Hypothalamus (tissue), 51 donors: ENCODE measurements at regions not wholly inside any gene's neighbourhood (a gene's known extent, or its start where the extent isn't known, plus 50 kb on each side); places are given as distances from the start of the nearest gene placed in this dataset.

Experiments used
- DNase-seq, 51 donors: peaks; one replicate each; lab custom pipeline; 2025; lab: John Stamatoyannopoulos, UW

DNA sequence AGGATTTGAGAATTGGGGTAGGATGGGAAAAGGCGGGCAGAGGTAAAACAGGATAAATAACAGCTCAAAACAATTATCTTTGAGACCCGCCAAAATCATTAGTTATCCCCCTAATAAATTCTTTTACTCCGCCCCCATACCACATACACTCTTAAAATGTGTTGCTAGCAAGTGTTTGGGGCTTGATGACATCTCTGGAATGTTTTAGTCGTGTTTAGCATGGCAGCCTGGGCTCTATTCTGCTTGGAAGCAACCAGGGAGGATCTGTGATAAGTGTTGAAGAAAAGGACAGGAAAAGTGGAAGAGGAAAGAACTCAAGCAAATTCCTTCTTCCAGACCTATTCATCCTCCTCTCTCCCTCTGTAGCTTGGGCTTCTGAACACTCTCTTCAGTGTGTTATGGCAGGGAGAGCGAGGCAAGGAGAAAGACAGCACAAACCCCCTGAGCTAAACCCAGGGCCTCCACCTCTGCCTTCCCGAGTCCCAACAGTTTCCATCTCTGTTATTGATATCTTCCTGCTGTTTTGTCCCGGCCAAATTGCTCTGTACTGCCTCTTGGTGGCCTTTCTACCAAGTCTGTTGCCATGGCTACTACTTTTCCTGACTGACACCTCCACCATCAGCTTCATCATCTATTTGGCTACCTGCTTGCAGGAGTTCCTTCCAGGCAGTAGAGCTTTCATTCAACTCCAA, 135.8 kb downstream of the RPL22L1 start:
- no peak for DNase-seq

DNA sequence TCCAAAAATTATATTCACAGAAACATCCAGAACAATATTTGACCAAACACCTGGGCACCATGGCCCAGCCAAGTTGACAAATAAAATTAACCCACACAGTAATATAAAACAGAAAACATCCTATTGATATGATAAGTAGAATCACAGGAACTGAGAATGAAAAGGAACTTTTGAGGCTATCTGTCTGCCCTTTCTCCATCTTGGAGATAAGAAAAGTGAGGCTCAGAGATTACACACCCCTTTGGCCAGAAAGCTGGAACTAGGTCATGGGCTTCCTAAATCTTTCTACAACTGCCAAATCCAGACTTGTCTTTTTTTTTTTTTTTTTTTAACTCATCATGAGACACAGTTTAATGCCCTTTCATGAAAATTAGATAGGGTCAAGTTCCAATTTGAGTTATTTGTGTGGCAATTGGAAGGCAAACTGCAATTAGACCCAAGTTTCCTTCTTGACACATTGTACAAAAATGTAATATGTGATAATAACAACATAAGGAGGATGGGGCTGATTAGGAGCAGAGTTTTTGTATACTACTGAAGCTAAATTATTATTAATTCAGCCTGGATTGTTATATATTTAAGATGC, 137.2 kb downstream of the RPL22L1 start:
- no peak for DNase-seq

DNA sequence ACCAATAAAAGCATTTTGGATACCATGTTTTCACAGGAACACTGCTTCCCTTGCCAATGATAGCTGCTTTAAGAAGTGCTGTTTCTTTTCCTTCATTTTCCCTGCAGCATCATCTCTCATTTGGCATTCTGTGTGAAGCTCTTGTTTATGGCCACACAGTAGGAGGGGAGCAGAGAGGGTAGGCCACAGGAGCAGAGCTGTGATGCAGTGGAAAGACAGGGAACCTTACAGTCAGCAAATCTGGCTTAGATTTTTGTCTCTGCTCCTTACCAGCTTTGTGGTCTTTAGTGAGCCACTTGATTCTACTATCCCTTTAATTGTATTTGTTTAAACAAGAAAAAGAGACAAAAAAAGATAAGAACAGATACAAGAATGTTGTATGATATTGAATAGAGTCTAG, 138.7 kb downstream of the RPL22L1 start:
- no peak for DNase-seq

DNA sequence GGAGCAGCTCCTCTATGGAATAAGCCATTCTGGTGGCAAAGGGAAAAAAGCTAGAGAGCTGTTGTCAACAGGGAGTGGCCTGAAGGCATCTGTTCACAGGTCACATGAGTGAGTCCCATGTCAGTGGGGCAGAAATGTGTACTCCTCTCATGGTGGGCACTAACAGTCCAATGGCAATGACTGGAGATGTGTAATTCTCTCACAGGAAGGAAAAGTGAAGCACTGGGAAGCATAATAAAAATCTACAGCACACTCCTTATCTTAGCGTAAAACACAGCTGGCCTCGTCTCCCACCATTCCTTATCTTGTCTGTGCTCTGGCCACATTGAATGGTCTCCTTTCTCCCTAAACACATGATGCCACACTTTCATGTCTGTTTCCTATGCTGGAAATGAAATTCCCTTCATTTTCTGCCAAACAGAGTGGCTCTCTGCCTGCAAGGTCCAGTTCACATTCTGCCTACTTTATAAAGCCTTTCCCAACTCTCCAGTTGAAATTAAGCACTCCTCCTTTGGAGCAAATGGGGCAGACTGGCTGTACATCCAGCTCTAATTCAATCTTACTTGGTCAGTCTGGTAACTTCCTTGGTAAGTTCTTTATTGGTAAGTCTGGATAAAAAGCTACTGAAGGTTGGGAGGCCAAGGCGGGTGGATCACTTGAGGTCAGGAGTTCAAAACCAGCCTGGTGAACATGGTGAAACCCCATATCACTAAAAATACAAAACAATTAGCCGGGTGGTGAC, 139.8 kb downstream of the RPL22L1 start:
- no peak for DNase-seq

DNA sequence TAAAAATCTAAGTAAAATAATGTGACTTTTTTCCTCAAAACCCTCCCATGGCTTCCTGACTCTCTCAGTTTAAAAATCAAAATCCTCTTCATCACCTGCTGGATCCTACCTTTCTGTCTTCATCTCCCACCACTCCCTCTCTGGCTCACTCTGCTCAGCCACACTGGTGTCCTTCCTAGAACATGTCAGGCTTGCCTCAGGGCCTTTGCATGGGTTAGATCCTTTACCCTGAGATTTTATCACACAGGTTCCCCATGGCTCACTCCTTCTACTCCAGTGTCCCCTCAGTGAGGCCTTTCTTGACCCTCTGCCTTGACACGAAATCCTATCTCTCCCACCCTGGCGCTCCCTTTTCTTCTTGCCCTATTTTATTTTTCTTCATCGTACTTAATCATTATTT, 141.8 kb downstream of the RPL22L1 start:
- no peak for DNase-seq

DNA sequence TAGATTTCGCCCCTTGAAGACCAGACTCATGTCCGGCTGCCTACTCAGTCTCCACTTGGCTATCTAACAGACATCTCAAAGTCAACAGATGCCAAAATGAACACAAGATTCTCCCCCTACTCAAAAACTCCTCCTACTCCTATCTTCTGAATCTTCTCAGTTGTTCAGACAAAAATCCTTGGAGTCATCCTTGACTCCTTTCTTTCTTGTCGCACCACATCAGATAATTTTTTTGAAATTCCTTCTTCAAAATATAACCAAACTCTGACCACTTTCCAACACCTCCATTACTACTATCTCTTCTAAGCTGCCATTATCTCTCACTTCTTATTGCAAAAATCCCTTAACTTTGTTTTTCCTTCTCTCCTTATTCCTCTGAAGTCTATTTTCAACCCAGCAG, 141.9 kb upstream of the SLC7A14 start:
- no peak for DNase-seq

DNA sequence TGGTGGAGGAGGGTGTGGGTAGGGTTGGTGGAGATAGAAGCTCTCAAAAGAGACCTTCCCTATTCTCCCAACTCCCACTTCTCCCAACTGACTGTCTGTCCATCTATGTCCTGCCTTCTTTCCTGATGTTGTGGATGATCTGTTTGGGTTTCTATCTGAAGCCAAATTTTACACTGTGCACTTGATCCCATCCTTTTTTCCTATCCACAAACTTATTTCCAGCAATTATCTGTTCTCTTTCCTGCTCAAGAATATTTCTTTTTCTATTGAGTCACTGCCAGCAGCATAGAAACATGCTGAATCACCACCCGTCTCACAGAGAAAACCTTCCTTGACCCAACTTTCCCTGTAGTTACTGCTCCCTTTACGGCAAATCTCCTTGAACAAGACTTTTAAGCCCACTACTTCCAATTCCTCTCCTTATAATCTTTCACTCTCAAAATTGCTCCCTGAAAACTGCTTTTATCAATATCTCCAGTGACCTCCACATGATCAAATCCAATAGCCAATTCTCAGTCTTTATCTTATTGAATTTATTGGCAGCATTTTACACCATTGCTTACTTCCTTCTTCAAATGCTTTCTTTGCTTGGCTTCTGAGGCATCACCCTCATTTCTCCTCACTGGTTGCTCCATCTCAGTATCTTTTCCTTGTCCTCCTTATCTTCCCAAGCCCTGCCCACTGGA, 141.2 kb upstream of the SLC7A14 start:
- peak in 1 of 51 donors; percentile 30 for DNase-seq

DNA sequence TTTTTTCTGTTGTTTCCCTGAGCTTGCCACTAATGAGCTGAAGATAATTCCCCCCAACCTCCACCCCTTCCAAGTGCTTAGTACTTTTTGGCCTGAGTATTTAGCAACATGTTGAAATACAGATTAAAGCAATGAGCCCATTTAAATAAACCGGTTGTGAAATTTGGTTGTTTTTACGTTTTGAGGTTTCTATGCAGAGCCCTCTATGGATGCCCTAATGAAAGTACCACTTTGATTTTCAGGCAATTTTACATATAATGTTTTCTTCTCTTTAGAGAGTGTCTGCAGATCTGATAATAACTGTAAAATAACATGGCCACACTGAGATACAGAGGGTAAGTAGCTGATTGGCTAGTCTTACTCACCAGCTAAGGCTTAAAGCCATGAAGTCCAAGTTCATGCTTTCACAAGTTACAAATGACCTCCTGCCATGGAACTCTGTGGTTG, 139.4 kb upstream of the SLC7A14 start:
- DNase-seq: no peak

DNA sequence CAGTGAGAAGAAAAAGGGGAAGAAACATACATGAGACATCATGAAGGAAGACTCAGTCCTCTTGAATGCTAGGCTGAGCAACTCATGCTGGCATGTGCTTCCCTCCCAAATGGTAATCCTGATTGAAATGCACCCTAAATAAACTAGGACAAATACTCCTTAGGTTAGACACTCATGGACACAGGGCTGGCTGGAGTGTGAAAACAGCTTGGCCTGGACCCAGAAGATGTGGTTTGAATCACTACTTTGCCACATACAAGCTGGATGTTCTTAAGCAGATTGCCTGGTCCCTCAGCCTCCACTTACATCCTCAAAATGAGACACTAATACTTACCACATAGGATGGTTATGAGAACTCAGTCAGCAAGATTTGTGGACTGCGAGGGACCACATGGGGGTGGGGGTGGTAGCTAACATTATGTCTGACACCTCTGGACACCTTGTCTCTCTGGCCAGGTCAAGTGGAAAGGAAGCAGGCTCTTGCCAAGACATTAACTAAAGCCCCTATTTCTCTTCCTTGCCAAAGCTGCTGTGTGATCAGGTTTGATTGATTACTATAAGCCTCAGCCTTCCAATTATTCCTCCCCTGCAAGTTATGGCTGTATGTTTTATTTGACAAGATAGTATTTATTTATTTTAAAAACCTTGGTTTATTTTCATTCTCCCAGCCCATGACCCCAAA, 138.9 kb upstream of the SLC7A14 start:
- DNase-seq: no peak

DNA sequence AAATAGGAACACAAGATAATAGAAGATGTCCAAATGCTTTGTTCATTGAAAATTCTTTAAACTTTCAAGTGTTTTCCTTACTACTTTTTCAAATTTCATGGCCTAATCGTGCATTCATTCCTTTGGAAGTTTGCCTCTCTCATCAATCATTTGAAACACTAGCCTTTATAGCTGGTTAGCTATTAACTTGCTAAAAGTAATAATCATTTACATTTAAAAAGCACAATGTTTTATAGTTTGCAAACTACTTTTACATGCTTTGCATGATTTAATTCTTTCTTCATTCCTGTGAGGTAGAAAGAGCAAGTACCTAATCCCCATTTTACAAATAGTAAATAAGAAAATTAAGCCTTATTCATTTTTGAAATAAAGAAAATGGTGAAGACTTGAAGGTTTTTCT, 137.4 kb upstream of the SLC7A14 start:
- no peak for DNase-seq

DNA sequence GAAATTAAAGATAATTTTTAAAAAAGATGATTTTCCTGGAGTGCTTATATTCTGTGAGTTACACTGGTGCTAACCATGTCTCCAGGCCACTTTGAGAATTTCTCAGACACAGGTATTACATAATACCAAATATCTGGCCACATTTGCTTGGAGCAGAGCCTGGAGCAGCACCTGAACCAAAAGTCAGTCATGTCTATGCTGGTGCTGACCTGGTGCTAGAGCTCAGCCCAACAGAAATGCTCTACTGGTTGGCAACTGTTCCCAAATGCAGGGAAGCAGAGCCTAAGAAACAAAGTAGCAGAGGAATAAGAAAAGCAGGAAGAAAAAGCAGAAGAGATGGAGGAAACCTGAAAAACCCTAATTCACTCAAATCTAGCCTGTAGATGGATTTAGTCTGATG, 135.7 kb upstream of the SLC7A14 start:
- no peak for DNase-seq

DNA sequence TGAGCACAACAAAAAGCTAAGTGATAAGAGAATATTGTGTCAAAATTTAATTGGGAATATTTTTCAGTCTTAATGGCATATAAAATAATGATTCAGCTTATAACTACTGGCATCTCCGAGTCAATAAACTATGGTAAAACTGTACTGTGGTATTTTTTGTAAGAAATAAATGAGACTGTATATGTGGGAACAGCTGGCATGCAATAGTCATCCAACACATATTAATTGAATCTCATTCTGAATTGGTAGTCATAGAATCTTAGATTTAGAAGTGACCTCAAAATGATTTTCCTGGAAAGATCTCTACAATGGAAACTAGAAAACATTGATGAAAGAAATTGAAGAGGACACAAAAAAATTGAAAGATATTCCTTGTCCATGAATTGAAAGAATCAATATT, 133.4 kb upstream of the SLC7A14 start:
- DNase-seq: no peak

DNA sequence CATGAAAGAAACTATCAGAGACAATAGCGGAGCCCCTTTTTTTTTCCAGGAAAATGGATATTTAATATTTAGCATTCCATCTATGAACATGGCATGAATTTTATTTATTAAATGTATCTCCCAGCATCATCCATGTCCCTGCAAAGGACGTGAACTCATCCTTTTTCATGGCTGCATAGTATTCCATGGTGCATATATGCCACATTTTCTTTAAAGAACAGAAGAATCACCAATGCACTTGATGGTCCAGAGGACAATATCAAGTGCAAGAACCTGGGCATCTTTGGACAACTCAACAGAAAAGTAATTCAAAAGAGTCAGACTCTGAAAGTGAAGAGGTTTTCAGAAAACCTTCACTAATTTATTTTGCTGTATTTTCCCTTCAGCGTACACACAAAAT, 133.0 kb upstream of the SLC7A14 start:
- DNase-seq: no peak

DNA sequence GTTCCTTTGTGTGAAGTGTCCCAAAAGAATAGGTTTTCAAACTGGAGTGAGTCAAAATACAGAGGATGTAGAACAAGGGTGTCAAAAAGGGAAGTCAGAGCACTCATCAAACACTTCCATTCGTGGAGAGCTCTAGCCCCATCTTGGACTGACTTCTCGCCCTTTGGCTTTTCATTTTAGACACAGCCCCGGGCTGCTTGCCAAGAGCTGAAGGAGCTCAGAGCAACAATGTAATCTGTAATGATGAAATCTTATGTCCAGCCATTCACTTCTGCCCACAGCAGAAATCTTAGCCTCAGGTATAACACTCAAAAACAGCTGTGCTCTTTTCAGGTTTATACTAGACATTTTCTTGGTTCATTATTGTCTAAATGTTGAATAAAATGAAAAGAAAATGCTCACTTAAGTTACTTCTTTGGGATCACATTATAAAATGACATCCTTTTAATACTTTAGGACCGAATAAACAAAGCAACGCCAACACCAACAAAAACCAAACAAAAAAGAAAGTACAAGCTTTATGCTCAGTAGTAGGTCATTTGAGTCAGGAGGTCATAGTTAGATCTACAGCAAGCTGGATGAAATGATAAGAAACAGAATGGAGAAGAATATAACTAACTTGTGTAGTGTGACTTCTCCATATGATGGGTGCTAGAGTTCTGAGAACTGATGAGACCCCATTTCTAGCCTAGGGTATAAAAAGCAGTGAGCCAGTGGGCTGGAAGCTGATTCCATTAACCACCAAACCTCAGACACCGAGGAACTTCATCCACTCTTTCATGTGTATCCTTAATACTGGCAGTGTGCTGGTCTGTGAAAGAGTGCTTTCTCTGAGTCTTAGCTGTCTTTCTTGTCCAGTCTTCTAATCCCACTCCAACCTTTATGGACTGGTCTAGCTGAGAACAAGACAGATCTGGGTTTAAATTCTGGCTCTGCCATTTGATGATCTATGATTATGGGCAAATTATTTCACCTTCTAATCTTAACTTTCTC, 131.8 kb upstream of the SLC7A14 start:
- no peak for DNase-seq

DNA sequence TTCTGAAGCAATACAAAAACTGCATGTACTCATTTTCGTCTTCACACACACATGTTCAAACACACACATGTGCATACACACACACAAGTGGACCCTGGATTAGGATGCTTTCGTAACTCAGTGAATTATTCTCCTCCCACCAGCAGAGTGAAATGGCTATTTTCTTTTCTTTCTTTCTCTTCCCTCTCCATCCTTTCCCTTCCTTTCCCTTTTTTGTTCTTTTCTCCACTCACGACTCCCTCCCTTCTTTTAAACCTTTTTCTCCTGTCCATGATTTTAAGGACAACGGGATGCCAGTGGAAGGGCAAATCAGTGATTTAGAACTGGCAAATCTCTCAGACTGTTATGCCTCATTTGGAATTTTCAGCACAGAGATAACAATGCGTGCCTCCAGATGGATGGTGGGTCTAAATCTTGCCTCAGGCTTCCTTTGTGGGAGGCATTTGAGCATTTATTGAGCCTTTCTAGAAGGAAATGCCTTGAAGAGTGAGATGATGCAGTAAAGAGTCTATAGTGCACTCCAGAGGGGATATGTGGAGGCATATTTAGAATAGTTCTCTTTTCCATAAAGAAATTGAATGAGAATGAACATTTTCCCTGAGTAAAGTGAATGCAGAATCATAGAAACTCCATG, 130.4 kb upstream of the SLC7A14 start:
- no peak for DNase-seq

DNA sequence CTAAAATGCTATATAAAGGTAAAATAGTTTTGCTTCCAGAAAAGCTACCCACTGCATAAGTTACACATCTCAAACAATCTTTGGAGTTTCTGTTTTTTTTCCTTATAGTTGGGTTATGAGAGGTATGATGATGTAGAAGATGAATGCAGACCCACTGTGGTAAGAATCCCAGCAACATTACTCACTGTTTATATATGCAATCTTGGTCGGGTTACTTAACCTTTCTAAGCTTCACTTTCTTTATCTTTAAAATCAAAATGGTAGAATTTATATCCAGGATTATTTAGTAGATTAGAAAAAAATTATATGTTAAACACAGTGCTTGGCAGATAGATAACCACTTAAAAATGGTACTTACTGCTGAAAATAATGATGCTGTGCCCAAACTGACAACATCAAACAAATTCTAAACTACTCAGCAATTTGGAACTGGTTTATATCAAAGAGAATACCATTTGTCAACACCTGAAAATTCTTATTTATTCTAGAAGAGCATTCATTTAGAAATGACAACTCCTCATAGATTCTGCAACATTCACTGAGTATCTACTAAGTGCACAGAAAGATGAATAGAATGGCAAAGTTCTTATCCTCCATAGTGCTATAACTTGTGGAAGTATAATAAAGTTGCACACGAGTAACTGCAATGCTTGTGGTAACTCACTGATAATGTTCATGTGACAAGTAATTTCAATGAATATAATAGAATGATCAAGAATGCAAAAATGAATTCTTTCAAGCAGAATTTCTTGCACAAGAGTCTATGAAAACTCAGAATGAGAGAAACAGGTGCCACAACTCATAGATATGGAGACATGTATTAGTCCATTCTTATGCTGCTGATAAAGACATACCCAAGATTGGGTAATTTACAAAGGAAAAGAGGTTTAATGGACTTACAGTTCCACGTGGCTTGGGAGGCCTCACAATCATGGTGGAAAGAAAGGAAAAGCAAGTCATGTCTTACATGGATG, 129.0 kb upstream of the SLC7A14 start:
- no peak for DNase-seq

DNA sequence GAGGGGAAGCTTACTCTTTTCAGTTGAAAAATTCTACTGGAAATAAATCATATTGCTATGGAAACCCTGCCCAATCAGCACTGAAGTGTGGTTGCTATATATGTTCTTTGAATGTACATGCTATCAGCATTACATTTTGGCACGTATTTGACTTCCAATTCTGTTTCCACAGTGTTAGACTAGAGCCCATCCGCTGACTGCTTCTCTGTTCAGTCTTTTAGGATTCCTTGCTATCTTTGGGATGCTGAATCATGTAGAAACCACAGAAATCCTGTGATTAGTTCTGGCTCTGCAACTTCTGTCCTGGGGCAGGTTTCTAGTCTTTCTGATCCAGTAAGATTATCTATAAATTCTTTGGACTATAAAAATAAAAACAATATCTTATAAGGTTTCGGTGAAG, 128.2 kb upstream of the SLC7A14 start:
- DNase-seq: no peak

DNA sequence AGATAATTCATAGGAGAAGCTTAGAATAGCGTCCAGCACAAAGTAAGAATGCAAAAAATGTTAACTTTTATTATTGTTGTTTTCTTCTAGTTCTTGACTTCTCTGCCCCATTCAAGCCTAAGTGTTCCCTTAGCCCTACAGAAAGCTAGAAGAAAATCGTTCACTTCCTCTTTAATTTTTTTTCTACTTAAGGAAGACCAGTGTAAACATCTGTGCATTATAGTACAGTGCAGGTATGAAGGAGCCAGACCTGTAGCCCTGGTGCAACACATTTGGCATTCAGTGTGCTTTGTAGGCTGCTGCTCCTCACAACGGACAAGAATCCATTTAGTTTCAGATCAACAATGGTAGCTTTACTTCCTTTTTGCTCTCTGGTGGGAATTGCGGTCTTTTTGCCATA, 127.8 kb upstream of the SLC7A14 start:
- no peak for DNase-seq
